ENCODE measurements at regions not wholly inside any gene's neighbourhood (a gene's known extent, or its start where the extent isn't known, plus 50 kb on each side); places are given as distances from the start of the nearest gene placed in this dataset.

DNA sequence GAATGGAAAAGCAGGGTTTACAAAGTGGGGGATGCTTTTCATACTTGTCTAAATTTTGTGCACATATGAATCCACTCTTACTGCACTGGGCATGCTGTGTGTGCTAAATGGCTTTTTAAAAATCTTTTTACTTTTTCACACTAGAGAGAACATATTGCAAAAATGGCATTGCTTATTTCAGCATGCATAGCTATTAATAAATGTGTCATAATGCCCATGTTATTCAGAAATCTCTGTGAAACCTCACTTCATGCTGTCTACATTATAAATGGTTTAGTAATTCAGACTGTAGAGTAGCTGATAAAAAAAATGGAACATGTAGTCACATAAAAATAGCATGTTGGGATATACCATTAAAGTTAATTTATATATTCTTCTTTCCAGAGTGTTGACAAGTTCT, 593.8 kb downstream of the RPL10L start:
- no peak for TF ChIP-seq POLR2A (IDR thresholded peaks at IDR 0.05; ENCODE audit: low read length)
- no peak for TF ChIP-seq GATA1 (IDR thresholded peaks at IDR 0.05; ENCODE audit: low read depth, low read length)

All from erythroblast (primary cell).